HG02642 (cell line): ENCODE measurements at regions not wholly inside any gene's neighbourhood (a gene's known extent, or its start where the extent isn't known, plus 50 kb on each side); places are given as distances from the start of the nearest gene placed in this dataset.

ENCODE experiments used
- ATAC-seq: cut with Tn5 transposase; IDR thresholded peaks from one replicate; pipeline ENCODE4 v1.9.1; 2021; ENCODE audit warnings: mild to moderate bottlenecking; ENCODE audit not compliant: unreplicated experiment, poor library complexity

DNA sequence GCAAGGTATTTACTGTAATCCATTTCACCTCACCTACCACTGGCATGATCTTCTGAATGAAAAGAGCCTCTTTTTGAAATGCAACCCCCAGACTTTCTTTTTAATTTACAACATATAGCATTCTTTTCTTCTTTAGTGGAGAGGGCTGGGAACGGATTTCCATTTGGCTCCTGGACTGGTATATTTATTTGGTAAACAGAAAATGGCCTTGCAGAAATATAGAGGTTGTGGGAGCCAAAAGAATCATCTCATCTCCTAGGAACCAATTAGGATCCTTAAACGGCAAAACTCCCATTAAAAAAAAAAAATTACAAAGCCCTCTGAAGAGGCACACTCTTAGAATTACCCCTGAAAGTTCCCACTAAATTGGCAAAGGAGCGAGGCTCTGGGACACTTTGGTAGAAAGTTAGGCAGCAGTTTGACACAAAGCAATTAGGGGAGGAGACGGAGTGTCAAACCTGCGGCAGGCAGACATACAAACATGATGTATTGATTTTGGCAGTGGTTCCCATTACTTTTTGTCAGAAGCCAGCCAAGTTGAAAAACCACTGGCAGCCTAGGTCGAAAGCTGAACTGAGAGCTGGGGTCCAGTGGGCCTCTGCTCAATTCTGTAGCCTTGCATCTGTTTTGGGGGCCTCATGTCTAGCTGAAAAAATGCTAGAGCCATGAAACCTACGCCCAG lies 135.1 kb upstream of the MAGI3 start:
- ATAC-seq = no peak

DNA sequence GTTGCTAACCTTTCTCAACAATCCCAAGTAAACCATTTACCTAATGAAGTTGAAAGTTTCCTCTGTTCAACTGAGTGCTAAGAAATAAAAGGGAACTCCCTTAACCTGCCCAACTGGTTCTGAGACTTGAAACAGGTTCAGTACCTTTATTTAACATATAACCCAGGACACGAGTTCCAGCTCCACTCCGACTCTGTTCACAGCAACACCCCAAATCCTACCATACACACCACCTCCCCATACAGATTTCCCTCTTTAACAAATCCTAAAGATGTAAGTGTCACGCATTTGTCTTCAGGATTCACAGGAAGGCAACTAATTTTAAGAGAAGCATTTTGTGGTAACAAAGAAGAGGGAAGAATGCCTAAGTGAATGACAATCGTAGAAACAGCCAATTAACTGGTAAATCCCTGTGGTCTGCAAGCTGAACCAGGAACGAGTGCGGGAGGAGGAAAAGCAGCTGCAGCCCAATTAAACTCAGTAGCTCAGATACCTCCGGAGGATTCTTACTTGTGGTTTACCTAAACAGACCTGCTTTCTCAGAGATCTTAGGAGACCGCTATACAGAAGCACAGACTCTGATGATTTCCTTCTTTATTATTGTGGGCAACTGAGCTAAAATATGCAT lies 134.5 kb upstream of the MAGI3 start:
- no peak for ATAC-seq

DNA sequence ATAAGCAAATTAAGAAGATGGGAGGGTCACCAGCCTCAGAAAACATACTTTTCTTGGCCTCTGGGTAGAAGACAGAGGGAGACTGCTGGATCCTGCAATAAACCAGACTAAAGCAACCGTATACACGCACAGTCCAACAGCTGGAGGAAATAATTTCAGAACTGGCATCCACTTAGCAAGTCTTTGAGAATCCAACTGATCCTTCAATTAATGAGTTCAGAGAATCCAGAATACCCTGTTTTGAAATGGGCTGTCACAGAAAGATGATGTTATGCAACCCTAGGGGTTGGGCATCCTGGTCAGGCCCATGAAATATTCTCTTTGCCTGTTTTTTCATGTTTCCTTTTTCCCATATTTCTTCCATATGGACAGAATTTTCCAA lies 134.0 kb upstream of the MAGI3 start:
- ATAC-seq = no peak

DNA sequence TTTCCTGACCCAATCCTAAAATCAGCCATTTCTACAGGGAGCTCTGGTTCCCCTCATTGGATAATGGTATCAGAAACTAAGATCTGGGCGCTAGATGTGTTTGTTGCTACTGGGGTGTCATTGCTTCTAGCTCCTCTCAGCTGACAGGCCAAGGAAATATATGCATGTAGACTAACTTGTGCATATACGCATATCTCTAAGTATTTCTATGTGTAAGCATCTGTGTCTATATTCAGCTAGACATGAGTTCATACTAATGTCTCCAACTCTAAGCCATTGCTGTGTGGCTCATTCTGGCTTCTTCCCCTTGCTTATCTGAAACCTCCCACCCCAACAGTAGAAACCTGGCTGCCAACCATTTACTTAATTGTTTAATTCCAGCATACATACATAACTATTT lies 130.3 kb upstream of the MAGI3 start:
- no peak for ATAC-seq

DNA sequence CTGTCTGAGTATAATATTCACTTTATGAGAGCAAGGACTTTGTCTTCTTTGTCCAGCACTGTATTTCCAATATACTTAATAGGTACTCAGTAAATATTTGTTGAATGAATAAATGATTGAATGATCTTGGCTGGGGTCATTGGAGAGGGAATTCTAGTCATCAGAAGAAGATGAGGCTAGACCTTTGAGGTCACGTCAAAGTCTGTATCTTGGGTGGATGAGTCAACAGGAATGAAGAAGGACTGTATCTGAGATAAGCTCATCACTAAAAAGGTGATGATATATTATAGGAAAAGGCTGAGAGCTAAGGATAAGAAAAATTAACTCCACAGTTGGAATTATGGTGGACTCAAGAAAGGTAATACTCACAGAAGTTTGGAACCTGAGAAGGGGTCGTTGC lies 125.1 kb upstream of the MAGI3 start:
- no peak for ATAC-seq

DNA sequence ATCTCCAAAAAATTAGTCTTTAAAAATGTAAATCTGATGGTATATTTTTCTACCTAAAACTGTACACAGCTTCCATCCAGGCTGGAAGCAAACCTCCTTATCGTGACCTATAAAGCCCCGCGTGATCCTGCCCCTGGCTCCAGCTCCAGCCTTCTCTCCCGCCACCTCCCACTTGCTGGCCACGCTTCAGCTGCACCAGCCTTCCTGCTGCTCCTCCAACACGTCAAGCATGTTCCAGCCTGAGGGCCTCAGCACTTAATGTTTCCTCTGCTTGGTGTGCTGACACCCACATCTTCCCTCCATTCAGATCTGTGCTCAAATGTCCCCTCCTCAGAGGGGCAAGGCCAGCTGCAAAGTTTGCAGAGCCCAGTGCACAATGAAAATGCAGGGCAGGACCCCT lies 123.5 kb upstream of the MAGI3 start:
- ATAC-seq = no peak

DNA sequence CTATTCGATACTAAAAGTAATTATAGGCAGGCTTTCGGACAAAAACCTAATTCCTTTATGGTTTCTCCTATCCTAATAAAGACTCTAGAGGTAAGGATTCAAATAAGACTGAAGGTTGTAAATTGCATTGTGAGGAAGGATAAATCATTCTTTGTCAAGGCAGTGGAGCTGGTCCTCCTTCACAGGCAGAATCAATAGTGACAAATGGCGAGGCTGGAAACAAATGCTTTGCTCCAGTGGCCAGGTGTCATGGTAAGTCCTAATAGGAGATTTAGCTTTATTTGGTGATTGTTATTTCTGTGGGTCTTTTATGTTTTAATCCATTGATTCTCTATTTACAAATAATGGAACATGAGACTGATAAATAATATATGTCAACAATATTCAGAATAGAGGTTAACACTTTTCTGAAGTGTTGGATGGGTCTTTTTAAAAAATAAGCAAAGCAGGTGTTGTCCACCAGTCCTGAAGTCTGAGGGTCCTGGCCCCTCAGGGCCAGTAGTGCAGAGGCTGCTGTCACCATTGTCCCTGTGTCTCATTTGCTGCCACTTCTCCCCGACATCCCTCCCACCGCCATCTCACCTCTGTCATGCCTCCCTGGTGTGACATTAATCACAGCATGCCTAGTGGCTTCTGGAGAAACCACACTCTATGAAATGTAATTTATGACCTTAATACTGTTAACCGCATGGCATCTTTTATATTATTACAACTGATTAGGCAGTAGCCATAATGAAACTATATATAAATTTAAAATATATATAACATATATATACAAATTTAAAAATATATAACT lies 120.9 kb upstream of the MAGI3 start:
- no peak for ATAC-seq

DNA sequence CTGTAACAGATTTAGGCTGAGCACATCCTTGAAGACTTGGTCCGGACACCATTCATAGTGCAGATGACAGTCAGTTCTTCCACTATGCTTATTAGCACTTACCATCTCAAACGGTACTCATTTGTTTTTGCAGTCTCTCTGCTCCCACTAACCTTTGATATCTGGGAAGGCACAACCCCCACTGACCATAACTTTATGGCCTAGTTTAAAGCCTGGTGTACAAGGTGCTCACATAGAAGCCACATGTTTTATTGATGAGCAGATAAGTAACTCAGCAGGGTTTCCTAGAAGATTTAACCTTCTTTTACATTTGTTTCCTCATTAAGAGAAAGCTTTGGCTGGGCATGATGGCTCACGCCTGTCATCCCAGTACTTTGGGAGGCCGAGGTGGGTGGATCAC lies 119.3 kb upstream of the MAGI3 start:
- no peak for ATAC-seq

DNA sequence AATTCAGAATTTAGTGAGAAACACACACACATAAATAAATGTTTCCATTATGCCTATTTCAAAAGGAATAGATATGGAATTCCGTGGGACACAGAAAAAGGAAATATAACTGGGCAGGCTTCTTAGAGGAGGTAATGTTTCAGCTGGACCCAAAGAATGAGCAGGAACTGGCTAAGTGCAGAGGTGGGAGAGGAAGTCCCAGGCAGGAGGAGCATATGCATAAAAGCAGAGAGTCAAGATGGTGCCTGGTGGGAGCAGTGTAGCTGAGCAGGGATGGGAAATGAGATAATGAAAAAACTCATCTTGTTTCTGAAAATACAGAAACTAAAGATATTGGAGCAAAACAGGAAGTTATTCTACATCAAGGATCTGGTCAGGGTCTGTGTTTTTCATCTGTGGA lies 115.2 kb upstream of the MAGI3 start:
- no peak for ATAC-seq

DNA sequence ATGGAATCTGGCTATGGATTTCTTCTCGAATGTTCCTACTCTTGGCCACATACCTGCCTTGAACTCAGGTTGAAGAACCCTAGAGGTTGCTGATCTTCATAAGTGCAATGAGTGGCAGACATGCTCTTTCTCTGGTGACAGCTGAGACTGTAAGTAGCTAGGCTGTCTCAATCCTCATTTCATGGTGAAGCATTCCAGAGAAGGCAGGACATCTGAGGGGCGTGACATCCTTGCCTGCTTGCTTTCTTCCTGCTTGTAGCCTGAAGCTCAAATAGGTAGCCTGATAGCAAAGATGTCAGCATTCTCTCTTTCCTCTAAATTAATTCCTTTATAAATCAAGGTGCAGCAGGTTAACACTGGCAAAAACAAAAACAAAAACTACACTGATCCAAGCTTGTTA lies 114.6 kb upstream of the MAGI3 start:
- ATAC-seq = no peak

DNA sequence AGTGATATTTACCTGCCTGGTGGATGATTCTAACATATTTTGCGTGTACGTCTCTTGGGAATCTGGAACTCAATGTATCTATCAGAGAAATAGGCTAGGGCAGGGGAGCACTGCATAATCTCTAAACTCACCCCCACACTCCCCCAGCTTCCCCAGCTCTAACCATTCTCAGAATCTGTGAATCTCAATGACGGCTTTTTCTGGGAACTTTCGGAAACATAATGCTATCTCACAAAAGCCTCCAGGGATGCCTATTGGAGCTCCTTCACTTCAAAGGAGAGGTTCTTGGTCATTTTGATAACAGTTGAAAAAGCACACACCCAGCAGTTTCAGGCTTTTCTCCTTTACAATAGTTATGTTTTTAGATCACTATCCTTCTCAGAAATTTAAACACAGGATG lies 113.8 kb upstream of the MAGI3 start:
- no peak for ATAC-seq

DNA sequence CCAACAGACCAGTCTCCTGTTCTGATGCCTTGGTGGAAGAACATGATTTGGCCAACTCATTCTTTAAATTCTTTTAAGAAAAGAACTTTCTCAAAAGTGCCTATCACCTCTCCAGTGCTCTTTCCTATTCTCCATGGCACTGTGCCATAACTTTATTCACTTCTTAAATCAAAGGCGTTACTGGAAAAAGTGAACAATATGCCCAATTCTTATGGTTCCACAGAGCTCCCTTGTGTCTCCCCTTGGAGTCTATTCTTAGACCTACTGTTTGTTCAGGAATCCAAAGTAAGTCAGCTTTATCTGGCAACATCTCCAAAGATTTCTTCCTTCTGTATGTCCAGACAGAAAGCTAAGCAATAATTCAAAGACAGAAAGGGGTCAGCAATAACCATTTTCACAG lies 111.9 kb upstream of the MAGI3 start:
- ATAC-seq = no peak

DNA sequence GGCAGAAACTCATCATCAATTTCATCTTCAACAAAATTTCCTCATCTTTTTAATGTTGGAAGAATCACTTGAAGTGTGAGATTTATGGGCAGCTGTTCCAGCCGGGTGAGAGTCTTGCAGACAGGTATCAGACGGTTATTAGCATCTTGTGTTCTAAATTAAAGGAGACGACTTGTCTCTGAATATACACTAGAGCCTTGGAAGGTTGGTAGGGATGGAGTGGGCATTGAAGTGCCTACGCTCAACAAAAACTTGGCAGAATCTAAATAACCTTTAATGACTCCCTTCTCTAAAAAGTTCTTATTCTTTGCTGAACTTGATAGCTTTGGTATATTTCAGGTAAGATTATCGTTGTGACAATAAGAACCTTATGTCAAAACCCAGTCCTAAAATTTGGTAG lies 111.5 kb upstream of the MAGI3 start:
- no peak for ATAC-seq

DNA sequence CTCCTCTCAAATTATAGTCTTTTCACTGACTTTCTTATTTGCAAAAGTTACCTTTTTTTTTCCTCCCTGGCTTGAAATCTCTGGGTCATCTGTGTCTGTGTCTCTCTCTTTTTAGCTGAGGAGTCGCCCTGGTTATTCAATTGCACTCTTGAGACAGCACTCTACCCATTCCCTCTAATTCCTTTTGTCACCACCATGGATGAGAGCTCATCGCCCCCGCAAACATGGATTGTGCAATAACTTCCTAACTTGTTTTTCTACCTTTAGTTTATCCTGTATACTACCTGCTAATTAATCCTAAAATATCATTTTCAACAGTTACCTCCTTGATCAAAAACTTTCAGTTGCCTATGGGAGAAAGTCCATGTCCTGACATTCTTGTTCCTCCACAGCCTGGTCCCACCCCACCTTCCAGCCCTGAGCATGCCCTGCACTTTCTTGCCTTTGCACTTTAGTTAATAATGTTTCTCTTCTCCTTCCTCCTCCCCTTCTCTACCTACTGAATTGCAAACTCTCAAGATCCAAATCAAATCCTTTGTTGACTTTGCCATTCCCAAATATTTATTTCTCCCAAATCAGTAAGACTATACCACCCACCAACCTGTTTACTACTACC lies 110.4 kb upstream of the MAGI3 start:
- no peak for ATAC-seq

DNA sequence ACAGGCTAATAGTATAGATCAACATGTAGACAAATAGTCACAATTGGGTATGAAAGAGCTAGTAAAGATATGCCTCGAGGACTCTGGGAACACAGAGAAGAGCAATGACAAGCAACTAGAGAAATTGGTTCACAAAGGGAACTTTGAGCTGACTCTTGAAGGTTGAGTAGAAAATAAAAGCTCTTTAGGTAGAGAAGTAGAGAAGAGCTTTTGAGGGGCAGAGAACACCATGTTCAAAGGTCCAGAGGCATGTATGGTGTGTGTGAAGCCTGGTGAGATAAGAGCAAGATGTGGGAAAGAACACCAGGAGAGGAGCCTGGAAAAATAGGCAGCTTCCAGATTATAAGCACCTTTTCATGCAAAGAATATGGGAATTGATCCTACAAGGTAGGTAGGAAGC lies 109.7 kb upstream of the MAGI3 start:
- no peak for ATAC-seq

DNA sequence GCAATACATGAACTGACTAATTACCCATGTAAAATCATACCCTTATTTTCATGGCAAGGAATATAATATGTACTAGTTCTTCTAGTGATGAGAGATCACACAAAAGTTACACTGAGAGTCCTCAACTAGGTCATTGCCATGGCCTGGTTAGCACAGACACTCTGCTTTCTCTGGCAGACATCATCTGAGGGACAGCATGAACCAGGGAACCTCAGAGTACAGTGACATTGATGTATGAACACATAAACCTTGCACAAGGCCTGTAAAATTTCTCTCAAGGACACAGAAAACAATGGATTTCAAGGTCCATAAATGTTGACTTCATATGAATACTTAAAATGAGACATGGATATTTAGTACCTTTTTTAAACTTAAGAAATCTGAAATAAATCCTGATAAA lies 108.8 kb upstream of the MAGI3 start:
- ATAC-seq = no peak

DNA sequence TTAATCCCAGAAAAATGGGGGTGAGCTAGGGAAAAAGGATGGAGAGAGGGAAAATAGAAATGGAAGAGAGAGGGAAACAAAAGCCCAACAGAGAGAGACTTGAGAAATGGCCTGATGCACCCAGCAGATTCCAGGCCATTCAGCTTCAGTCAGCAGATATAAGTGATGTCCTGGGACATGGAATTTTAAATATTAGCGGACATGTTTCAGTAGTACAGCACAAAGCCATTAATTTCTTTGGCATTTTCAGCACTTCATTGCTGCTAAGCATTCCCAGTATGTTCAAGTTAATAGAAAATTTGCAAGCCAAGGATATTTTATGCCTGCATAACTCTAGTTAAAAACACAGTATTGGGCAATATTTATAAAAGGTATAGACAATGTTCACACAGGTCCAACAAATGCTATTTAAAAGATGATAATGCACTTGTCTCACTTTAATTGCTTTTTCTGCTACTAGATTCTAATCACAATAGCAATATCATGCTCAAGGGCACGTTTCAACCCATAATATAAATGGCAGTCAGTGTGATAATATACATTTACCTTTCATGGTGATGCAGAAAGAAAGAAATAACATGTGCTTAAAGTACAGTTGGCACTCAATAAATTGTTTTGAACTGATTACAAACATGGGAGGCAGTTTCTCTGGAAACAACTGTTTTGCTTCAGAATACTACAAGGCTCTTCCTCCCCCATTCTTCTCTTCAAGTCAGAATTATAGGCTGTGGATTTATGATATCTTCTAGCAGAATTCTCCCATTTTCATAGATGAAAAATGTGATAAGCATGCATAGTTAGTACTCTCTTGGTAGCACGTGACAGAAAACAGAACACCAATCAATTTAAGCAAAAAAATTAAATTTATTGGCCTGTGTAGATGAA lies 108.1 kb upstream of the MAGI3 start:
- ATAC-seq = no peak

DNA sequence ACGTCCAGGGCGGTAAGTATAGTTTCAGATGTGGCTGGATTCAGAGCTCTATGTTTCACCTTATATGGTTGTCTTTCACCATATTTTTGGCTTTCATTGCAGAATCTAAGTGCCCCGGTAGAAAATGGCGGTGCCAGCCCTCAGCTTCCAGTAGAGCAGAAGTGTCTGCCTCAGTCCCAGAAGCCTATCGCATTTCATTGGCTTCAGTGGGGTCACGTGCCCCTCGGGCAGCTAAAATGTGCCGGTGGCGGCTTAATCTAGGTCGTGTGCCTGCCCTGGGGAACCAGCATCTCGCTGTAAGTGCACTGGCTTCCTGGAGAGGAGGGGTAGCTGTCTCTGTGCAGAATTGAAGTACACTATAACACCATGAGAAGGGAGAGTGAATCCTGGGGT lies 107.4 kb upstream of the MAGI3 start:
- no peak for ATAC-seq

DNA sequence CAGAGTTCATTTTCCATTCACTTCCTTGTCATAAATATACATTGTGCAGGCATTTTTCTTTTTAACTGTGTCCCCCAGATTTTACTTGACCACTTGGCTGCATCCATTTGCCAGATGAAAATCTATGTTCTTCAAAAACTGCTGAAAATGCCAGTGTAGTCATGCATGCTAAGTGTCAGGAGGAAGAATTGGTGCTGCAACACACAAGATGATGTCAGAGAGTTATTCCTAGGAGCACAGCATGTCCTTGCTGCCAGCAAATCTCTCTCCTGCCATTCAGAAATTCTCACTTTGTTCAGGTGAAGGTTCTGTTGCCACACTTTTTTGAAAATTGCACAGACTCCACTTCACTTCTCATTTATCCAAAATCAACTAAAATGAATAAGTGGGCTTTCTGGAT lies 106.4 kb upstream of the MAGI3 start:
- no peak for ATAC-seq

DNA sequence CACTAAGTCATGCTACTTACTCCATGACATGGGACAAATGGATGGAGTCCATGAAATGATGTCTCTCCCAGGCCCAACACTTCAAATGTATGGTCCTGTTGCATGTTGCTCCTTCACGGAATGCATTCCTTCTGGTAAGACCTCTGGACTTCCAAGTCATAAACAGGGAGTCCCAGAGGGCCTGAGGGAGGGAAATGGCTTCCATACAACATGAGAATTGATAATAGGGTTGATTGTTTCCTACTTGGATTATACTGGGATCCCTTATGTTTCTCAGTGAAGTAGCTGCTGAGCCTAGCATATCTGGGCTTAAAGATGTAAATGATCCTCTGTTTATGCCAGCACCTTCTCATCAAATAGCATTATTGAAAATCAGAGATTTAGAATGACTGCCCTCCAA lies 104.2 kb upstream of the MAGI3 start:
- no peak for ATAC-seq
